ENCODE measurements at regions not wholly inside any gene's neighbourhood (a gene's known extent, or its start where the extent isn't known, plus 50 kb on each side); places are given as distances from the start of the nearest gene placed in this dataset.

DNA sequence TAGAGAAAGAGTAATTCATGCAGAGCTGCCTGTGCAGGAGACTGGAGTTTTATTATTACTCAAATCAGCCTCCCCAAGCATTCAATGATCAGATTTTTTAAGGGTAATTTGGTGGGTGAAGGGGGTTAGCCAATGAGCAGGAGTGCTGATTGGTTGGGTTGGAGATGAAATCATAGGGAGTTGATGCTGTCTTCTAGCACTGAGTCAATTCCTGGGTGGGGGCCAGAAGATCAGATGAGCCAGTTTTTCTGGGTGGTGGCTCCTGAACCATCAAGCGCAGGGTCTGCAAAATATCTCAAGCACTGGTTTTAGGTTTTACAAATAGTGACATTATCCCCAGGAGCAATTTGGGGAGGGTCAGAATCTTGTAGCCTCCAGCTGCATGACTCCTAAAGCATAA lies 312.8 kb upstream of the THSD7B start:
- no peak for DNase-seq

DNA sequence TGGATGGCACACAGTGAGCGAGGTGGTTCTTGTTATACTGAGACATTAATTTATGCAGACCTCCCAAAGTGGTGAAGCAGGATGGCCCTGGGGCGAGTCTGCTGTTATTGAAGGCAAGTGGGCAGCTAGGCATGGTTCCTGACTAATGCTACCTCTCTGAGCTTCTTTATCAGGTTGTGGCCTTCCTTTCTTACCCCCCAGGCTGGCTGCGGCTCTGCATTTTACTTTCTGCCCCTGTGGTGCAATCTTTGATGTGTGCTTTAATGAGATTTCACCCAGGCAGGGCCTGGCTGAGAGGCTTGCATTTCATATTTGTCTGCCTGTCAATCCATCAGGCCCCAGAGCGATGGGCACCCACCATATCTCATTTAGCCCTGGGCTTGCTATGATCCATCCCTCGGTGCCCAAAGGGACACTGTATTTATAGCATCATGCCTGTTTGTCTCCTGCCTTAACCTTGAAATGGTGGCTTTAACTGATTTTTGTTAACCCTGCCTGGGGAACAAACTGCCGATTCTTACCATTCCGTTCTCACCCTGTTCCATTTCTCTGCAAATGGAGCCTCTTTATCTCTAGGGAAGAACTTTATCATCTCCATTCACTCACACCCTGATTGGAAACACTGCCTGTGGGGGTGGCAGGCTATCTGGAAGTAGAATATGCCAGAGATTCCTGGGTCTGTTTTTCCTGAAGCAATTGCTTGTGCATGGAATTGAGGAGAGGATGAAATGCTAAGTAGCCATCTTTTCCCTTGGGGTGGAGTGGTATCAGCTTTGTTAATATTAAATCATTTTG lies 316.2 kb upstream of the THSD7B start:
- no peak for DNase-seq

DNA sequence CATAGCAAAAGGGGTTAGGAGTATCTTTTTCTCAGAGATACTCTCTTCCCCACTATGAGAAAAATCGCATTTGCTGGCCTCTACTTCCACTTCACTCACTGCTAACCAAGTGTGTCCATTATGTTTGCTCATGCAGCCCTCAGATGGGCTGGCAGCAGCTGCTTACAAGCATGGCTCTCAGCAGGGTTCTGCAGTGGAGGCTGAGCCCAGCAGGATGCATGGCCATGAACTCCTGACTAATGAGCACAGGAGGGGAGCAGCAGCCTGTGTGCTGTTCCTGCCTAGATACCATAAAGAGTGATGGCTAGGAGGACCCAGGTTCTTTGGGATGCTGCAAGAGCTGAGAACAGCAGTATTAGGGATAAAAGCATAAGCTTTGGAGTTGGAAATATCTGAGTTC lies 316.9 kb upstream of the THSD7B start:
- DNase-seq: no peak

DNA sequence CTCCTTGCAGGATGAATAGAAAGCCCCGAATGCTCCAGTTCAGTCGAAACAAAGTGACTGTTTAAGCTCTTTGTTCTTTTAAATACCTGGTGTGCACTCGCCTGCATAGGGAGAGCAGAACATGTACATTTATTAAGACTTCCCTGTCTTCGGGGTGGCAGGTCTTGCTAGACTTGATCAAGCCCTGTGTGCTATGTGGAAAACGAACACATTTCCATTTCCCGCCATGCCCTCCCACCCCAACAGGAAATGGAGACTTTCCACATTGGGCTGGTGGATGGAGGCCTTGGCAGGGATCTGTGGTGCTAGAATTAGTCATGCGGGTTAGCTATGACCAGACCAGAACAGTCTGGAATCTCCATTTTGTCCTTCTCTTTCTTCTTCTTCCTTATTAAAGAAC lies 321.0 kb upstream of the THSD7B start:
- no peak for DNase-seq

DNA sequence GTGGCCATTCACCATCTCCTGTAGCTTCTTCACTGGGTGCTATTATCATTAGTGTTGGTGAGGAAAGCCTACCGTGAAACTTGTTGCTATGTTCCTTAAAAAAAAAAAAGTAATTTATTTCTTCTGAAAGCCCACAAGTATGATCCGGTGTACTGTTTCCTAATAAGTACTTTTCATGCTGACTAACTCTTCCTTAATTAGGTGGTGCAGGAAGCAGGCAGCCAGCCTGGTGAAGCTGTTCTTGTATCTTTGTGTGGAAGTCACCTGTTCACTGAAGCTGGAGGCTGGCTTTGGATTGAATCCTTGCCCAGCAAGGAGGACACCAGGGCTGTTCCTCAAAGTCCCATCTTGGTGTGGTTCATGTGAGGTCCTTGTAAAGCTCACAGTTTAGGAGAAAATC lies 321.7 kb upstream of the THSD7B start:
- DNase-seq: no peak

DNA sequence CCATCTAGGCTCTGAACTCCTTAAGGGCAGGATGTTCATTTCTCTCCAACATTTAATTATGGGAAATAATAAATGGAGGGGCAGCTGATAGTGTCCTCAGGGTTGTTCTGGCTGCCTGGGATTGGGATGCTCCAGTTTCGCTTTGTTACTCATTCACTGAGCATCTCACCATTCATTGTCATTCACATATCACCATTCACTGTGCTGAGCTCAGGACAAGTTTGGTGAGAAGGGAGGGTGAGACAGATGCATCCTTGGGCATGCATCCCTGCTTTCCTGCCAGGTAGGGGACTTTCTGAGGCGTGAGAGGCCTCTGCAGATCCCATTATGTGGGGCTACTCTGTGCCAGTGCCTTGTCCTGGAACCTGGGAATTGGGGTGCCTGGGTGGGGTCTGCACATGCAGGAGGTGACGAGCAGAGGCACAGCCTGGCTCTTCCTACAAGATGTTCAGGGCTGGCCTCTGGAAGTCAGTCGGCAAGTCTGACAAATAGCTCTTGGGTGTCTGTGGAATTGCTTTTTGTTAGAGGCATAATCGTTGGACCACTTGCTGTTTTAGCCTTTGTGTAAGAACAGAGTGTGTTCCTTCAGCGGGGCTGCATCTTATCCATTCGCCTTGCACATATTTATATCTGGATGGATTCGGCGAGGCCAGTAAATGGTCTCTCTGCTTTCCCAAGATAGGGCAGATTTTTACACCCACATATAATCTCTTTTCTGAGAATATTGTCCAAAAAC lies 323.2 kb upstream of the THSD7B start:
- no peak for DNase-seq

DNA sequence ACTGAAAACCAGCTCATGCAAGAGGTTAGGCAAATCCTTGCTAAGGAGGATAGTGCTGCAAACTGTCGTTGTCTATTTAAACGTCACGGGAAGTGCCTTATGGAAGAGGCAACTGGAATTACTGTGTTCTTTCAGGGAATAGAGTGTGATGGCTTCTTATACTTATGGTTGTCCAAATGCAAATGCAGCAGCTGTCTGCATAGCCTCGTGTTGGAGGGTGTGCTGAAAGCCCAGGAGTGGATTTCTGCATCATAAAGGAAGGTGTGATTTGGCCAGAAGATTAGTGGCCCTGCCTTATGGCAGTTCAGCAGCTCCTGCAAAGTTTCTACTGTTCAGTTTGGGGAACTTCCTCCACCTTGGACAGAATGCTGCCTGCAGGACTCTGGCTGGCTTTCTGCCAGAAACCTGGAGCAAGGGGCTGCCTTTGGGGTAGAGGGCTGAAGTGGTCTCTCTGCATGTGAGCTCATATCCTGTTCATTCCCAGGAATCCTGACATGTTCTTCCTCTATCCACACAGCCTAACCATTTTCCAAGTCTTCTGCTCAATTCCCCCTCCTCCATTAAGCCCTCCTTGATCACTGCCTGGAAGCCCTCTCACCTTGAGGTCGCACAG lies 321.2 kb upstream of the CXCR4 start:
- DNase-seq: no peak

DNA sequence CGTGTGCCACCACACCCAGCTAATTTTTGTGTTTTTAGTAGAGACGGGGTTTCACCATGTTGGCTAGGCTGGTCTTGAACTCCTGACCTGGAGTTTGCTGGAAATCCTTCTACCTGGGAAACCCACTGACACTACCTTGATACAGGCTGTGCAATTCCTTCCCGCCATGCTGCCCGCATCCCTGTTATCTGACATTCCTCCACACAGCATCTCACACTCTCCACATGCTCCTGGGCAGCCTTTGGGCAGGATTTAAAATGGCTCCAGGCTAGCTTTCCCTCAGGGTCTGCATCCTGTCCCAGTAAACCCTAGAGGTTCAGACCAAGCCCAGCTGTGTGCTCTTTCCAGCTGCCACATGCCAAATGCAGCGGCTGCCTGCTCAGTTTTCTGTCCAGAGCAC lies 319.5 kb upstream of the CXCR4 start:
- no peak for DNase-seq

DNA sequence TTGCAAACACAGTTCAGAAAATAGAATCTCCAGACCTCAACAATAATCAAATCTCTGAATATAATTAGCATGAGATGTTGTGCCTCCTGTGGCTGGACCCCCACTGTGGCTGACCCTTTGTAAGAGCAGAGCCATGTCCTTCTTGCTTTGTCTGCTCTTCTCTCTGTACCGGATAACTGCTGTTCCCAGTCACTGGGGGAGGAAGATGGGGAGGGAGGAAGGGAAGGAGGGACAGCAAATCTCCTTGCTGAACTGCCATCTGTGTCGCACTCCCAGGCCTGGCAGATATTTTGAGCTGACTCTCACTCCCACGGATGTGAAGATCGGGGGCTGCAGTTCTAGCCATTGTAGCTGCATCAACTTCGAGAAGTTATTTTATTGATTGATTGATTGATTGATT lies 319.0 kb upstream of the CXCR4 start:
- DNase-seq: no peak

DNA sequence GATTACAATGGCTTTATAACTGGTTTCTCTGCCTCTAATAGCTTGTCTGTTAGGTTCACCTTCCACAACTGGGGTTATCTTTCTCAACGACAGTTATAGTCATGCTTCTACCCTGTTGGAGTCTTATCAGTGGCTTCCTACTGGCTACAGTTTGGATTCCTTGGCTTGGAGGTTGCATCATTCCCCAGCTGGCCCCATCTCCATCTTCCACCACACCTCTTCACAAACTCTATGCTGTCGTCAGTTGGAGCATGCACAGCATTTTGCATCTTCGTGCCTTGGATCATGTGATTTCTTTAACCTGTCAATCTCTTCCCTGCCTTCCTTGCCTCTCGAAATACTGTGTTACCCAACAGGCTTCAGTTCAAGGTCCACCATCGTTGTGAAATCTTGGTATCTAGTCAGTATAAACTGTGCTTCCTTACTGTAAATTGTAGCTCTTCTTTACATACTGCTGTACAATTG lies 316.3 kb upstream of the CXCR4 start:
- DNase-seq: no peak

DNA sequence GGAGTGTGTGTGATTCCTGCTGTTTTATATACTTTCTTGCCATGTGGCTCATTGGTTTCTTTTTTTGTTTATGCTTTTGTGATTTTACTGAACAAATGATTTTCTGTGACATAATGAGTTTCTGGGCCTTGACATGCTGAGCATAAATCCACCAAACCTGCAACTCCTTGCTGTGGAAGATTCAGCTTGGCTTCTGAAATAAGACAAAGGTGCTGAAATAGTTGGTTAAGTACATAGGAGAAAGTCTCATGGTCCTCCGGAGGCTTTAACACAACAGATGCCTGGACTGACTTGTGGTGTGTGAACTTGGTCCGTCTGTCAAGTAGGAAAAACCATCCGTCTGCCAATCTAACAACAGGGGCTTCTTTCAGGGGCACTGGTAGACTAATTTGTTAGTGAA lies 315.3 kb upstream of the CXCR4 start:
- DNase-seq: no peak

DNA sequence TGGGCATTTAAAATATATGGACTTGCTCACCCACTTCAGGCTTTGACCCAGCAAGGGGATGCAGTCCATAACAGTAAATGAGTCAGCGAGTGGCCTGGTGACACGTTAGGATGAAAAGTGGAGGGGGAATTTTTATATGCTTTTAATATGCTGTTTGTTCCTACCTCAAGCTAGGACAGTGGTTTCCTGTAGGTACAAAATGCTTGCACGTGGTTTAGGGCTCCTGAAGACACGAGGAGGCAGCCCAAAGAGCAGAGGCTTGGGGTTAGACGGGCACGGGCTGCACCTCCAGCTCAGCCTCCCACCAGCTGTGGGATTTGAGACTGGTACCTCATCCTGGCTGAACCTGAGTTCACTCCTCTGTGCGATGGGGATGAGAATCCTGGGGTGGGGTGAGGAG lies 306.2 kb upstream of the CXCR4 start:
- peak in 2 of 5 experiments; percentile 38 to 41 for DNase-seq

DNA sequence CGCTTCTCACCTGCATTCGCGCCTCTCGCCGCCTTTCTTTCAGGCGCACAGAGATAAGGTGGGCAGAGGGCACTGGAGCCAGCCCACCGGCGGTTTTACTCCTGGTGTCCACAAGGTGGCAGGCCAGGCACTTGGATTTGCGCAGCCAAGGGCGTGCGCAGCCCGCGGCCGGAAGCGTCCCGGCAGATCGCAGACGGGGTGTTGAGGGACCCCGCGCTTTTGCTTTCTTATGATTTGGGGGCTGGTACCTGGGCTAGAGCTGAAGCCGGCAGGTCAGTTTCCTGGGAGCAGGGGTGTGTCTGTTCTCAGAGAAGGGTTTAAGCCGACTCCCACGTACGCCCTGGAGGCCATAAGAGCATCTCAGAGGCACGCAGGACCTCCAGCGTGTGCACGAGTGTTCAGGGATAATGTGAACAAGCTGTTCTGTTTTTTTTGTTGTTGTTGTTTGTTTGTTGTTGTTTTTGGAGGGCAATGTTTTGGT lies 305.6 kb upstream of the CXCR4 start:
- peak; percentile 47 to 85 (median 68) for DNase-seq

DNA sequence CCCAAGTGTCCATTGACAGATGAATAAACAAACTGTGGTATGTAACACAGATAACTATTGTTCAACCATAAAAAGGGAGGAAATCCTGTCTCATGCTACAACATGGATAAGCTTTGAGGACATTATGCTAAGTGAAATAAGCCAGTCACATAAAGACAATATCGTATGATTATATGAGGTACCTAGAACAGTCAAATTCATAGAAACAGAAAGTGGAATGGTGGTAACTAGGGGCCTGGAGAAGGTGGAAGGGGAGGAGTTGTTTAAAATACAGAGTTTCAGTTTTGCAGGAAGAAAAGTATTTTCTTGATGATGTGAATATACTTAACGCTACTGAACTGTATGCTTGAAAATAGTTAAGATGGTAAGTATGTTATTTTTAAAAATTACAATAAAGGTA lies 304.6 kb upstream of the CXCR4 start:
- peak in 1 of 5 experiments; percentile 44 for DNase-seq

DNA sequence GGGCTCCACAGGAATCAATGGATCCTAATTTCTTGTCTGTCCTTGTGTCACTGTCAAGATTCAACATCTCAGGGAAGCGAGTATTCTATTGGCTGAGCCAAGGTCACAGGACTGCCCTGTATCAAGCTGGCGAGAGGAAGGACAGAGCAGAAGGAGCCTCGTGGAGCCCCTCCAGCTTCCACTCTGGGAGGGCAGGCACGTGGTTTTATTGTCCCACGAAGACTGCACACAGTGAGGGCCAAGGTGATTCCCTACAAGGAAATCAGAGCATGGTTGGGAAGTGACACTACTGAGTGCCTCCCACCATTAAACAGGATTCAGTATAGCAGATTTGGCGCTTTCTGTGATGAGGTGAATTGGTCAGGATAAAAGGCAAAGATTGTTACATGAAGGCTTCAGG lies 302.4 kb upstream of the CXCR4 start:
- DNase-seq: no peak

DNA sequence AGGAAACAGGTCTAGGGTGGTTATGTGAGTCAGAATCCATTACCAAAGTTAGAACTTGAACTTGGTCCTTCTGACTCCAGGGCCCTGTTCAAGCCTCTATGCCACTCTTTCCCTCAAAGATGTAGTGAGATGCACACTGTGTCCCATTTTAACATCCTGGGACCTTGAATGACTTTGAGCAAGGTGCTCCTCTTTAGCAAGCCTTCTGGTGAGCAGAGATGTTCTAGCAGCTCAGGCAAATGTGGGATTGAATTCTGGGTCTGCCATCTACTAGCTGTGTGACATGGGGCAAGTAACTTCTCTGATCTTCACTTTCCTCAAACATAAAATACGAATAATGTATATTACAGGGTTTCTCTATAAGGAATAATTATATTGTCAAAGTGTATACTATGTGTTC lies 294.0 kb upstream of the CXCR4 start:
- no peak for DNase-seq

DNA sequence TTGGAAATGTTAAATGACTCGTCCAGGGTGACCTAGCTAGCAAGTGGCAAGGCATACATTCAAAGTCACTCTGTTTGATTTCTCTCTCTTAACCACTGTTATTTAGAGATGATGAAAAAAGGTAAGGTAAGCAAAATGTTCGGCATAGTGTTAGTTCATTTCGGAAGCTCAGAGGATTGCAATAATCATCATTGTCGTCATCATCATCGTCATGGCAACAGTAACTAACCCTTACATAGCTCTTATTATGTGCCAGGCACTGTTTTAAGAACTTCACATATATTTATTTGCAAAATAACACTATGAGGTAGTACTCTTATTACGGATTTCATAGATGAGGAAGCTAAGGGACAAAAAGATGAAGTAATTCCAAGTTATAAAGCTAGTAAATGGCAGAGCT lies 292.7 kb upstream of the CXCR4 start:
- DNase-seq: no peak

DNA sequence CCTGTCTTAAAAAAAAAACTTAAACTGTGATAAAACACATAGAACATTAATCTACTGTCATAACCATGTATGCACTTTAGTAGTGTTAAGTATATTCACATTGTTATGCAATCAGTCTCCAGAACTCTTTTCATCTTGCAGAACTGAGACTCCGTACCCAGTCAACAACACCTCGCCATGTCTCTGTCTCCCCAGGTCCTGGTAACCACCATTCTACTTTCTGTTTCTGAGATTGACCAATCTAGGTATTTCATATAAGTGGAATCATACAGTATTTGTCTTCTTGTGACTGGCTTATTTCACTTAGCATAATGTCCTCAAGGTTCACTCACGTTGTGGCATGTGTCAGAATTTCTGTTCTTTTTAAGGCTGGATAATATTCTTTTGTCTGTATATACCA lies 290.8 kb upstream of the CXCR4 start:
- DNase-seq: no peak

DNA sequence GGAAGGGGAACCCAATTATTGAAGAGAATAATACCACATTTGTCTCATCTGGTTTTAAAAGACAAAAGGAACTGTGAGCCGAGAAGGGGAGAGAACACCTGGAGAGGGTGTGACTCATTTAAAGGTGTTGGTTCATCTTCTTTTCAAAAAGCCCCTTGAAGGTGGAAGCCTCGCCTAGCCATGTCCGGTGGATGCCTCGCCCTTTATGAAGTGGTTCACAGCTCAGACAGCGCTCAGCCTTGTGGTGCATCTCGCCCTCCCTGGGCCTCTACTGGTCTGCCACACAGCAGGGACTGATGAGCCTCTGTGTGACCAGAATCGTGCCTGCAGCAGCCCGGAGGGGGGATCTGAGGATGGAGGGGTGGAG lies 290.0 kb upstream of the CXCR4 start:
- no peak for DNase-seq

DNA sequence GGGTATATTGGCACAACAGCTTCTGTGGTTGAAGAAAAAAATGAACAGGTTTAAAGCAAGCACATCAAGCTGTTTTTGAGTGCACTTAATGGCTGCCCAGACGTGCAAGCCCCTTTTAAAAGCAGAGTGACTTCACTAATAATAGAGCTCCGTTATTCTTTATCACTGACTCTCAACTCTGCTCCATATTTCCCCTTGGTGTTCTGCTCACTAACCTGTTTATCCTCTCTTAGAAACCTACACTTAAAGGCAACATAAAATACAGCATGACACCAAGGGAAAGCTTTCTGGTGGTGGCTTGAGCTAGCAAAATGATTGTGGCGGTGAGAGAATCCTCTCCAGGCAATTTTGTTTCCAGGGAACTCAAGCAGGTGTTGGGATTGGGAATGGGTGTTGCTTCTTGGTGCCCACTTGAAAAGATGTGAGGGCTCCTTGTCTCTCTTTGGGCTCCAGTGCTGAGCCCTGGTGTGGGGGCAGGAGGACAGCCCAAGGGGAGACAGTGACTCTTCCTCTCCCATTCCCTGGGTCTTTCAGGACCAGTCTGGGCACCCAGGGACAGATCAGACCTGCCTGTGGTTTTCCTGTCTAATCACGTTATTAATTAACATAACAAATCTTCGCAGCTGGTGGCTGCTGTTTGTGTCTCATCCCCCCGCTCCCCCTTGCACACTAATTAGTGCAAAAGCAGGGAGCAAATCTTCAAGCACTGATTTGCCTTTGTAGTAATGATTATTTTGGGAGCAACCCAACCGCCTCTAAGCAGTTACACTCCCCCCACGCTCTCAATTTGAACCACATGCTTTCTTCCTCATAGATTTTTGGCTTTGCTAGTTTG lies 289.4 kb upstream of the CXCR4 start:
- DNase-seq: no peak

DNA sequence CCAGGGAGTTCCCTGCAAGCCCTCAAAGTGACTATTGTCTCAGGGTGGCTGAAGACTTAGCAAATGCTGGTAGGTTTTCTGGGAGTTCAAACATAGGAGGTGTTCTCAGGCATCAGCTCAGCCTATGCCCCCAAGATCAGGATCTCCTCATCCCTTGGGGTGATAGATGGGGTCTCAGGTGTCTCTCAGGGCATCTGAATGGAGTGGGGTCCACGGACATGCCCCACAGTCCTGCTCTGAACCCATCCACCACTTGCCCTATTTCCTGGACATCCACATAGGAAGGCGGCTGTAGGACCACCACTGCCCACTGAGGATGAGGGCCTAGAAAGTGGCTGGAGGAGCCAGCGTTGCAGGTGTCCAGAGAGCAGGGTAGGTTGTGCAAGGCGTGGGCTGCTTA lies 287.0 kb upstream of the CXCR4 start:
- no peak for DNase-seq

DNA sequence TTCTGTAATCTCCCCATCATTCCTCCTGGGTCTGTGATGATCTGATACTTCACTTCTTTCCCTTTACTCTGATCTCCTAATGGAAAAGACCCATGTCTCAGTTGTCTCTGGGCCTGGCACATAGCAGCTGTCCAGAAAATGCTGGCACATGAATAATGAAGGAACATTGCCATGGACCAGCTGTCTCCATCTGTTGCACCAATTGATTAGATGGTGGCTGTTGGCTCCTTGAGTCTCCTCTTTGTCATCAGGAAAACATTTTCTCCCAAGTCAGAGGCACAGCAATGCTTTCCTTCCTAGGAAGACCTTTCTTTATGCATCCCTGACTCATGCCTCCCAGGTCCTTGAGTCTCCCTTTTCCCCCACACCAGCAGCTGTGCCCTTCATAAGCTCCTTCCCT lies 286.2 kb upstream of the CXCR4 start:
- DNase-seq: no peak

DNA sequence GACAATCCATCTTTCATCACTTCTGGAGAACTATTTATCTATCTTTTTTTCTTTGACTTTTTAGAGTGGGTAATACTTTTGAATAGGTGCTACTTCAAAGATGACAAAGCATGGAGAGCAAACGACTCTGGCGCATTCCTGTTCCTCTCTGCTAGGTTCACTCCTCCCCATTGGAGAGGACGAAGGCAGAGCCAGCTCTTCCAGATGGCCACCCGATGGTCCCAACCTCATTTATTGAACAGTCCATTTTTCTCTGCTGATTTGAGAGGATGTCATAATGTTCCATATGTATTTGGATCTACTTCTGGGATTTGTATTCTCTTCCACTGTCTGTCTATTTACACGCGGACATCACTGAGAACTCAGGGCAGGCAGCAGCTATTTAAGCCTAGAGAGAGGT lies 284.3 kb upstream of the CXCR4 start:
- DNase-seq: no peak

All from T-helper 2 cell (primary cell).